LNCaP clone FGC (cell line): ENCODE measurements at regions not wholly inside any gene's neighbourhood (a gene's known extent, or its start where the extent isn't known, plus 50 kb on each side); places are given as distances from the start of the nearest gene placed in this dataset.
A peak's percentile ranks its signal among the peaks of the same experiment; 100 is the strongest.
"Not testable (repeated sequence)": the region's sequence is repeated elsewhere in the genome, so short reads cannot be mapped to it uniquely, and the experiment has no call there.

Experiments
- DNase-seq: peaks from one replicate; pipeline ENCODE4 v3.0.0-alpha.2; 2011; ENCODE audit warnings: low read depth
- H3K4me3 ChIP-seq: 2 replicates; pipeline ENCODE4 v1.5.1; 2011; ENCODE audit warnings: mild to moderate bottlenecking, low read depth, low read length, control low read depth
- TF ChIP-seq, protein P1 (sequence below): IDR thresholded peaks from 2 replicates; pipeline ENCODE4 v1.5.1; 2012; ENCODE audit warnings: mild to moderate bottlenecking; ENCODE audit not compliant: control insufficient read depth, insufficient read depth; ENCODE audit errors: extremely low read depth

DNA sequence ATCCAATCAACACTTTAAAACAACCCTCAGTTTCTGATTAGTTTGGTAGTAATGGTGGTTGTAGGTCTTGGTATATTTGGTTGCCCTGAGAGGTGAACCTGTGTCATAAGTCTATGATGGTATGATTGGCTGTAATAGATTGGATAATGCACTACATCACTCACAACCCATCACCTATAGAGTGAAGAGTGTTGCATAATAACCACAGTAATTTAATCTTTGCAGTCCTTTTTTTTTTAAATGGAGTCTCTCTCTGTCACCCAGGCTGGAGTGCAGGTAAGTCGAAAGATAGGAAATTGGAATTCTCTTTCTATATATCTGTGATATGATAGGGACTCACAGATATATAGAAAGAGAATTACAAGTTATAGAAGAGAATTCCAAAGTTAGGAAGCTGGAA is 133.4 kb upstream of the PGR start:
- no peak for DNase-seq
- H3K4me3 ChIP-seq = no peak overlapping the region
- TF ChIP-seq, protein P1, sequence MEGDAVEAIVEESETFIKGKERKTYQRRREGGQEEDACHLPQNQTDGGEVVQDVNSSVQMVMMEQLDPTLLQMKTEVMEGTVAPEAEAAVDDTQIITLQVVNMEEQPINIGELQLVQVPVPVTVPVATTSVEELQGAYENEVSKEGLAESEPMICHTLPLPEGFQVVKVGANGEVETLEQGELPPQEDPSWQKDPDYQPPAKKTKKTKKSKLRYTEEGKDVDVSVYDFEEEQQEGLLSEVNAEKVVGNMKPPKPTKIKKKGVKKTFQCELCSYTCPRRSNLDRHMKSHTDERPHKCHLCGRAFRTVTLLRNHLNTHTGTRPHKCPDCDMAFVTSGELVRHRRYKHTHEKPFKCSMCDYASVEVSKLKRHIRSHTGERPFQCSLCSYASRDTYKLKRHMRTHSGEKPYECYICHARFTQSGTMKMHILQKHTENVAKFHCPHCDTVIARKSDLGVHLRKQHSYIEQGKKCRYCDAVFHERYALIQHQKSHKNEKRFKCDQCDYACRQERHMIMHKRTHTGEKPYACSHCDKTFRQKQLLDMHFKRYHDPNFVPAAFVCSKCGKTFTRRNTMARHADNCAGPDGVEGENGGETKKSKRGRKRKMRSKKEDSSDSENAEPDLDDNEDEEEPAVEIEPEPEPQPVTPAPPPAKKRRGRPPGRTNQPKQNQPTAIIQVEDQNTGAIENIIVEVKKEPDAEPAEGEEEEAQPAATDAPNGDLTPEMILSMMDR = no peak

DNA sequence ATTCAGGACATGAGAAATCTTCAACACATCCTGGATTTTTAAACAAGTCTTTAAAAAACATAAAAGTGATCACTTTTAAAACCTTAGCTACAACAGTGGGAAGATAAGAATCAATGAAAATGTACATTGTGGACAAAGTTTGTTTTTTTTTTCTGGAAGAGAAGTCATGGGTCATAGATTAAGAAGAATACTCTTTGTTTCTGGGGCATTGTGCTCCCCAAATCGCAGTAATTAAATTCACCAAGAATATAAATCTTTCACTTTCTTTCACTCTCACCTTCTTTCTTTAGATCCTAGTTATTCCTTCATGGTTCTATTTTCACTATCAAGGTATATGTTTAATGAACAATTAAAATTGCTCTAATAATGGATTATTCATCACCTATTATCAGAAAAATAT is 132.6 kb upstream of the PGR start:
- no peak overlapping the region for H3K4me3 ChIP-seq
- no peak for DNase-seq
- TF ChIP-seq, protein P1 = no peak

DNA sequence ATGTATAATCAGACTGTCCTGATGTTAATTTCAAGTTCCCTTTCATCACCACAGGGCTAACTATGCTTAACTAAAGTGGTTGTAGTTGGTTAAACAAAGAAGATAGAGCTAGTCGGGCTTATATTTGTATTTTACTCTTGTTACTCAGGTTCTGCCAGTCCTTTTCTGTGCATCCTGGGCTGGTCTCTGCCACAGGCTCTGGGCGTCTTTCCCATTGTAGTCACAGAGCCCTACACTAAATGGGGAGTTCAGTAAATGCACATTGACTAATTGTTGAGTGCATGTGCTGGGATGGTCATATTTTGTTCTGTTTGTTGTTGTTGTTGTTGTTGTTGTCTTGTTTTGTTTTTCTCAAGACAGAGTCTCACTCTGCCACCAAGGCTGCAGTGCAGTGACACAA is 125.4 kb upstream of the PGR start:
- no peak overlapping the region for H3K4me3 ChIP-seq
- DNase-seq = peak; percentile 23
- TF ChIP-seq, protein P1 = no peak

DNA sequence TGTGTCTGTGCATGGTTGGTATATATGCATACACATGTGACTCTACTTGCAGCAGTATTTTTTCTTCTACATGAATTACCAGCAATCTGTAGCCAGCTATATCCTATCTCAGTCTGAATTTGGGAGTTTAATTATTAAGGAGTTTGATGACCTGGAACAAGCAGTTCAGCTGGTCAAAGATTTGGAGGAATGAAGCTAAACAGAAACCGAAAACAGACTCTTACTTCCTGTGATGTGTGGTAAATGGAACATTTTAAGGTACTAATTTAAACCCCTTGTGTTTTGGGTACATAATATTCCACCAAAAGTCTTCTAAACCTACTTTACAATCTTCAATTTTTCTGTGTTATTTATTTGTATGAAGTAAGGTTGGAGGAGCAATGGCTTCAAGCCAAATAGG is 124.4 kb upstream of the PGR start:
- no peak for DNase-seq
- TF ChIP-seq, protein P1 = no peak
- H3K4me3 ChIP-seq = no peak overlapping the region

DNA sequence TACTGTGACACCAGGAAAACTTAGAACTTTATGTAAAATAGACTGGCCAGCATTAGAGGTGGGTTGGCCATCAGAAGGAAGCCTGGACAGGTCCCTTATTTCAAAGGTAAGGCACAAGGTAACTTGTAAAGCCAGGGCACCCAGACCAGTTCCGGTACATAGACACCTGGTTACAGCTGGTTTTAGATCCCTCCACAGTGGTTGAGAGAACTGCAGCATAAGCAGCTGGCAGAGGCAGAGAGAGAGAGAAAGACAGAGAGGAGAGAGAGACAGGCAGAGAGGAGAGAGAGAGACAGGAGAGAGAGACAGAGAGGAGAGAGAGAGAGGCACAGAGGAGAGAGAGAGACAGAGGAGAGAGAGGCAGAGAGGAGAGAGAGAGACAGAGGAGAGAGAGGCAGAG is 116.0 kb upstream of the PGR start:
- not testable (repeated sequence) for H3K4me3 ChIP-seq, DNase-seq

DNA sequence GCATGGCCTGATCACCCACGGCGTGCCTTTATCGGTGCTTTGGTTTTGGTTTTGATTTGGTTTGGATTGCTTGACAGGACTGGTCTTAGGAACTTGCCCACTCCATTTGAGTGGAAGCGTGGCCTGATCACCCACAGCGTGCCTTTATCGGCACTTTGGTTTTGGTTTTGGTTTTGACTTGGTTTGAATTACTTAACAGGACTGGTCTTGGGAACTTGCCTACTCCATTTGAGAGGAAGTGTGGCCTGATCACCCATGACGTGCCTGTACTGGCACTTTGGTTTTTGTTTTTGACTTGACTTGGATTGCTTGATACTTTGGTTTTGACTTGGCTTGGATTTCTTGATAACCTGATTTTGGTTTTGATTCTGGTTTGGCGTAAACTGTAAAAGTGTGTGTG is 115.5 kb upstream of the PGR start:
- not testable (repeated sequence) for DNase-seq, H3K4me3 ChIP-seq

DNA sequence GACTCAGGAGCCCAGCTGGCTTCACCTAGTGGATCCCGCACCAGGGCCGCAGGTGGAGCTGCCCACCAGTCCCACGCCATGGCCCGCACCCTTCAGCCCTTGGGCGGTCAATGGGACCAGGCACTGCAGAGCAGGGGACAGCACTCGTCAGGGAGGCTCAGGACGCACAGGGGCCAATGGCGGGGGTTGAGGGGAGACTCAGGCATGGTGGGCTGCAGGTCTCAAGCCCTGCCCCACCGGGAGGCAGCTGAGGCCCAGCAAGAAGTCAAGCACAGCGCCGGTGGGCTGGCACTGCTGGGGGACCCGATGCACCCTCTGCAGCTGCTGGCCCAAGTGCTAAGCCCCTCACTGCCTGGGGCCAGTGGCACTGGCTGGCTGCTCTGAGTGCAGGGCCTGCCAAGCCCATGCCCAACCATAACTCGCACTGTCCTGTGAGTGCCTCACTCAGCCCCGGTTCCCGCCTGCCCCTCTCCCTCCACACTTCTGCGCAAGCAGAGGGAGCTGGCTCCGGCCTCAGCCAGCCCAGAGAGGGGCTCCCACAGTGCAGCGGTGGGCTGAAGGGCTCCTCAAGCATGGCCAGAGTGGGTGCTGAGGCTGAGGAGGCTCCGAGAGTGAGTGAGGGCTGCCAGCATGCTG is 111.7 kb upstream of the PGR start:
- TF ChIP-seq, protein P1 = no peak
- DNase-seq = no peak
- H3K4me3 ChIP-seq = no peak overlapping the region

DNA sequence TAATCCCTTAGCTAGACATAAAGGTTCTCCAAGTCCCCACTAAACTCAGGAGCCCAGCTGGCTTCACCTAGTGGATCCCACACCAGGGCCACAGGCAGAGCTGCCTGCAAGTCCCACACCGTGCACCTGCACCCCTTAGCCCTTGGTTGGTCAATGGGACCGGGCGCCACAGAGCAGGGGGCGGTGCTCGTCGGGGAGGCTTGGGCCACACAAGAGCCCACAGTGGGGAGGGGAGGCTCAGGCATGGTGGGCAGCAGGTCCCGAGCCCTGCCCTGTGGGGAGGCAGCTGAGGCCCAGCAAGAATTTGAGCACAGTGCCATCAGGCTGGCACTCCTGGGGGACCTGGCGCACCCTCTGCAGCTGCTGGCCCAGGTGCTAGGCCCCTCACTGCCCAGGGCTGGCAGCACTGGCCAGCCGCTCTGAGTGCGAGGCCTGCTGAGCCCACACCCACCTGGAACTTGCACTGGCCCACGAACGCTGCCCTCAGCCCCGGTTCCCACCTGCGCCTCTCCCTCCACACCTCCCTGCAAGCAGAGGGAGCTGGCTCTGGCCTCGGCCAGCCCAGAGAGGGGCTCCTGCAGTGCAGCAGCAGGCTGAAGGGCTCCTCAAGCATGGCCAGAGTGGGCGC is 101.7 kb upstream of the PGR start:
- H3K4me3 ChIP-seq, DNase-seq: not testable (repeated sequence)
